GM13977 (cell line): ENCODE measurements at regions not wholly inside any gene's neighbourhood (a gene's known extent, or its start where the extent isn't known, plus 50 kb on each side); places are given as distances from the start of the nearest gene placed in this dataset.

Source experiments
- DNase-seq: peaks from one replicate; pipeline ENCODE4 v3.0.0; 2012; ENCODE audit warnings: low spot score
- in situ Hi-C: fragments of 300-500 bp; cut with MboI; formaldehyde crosslinking; loops from one replicate; pipeline ENCODE4 v1.12.0; 2022; ENCODE audit warnings: low sequenced_read_pairs, low pct_unique_long_range_greater_than_20kb, mixed read lengths, inconsistent platforms; ENCODE audit not compliant: unreplicated experiment
- TF ChIP-seq, protein P1 (sequence below): IDR thresholded peaks from 2 replicates; pipeline ENCODE4 v1.5.1; 2012; ENCODE audit warnings: mild to moderate bottlenecking, control low read depth; ENCODE audit not compliant: insufficient read depth; ENCODE audit errors: extremely low read depth, missing control alignments

DNA sequence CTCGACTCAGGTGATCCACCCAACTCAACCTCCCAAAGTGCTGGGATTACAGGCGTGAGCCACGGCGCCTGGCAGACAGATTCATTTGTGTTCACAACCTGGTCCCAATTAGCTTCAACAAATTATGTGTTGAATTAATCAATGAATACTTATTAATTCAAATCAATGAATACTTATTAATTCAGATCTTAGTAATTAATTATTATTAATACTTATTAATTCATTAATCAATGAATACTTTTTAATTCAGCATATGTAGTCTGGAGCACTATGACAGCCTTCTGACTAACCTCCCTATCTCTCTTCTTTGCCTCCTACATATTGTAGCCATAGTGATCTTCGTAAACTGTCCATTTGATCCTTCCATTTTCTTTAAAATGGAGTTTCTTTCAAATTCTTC is 56.7 kb upstream of the RBPJ start:
- in situ Hi-C loops: no loop called here
- TF ChIP-seq, protein P1, sequence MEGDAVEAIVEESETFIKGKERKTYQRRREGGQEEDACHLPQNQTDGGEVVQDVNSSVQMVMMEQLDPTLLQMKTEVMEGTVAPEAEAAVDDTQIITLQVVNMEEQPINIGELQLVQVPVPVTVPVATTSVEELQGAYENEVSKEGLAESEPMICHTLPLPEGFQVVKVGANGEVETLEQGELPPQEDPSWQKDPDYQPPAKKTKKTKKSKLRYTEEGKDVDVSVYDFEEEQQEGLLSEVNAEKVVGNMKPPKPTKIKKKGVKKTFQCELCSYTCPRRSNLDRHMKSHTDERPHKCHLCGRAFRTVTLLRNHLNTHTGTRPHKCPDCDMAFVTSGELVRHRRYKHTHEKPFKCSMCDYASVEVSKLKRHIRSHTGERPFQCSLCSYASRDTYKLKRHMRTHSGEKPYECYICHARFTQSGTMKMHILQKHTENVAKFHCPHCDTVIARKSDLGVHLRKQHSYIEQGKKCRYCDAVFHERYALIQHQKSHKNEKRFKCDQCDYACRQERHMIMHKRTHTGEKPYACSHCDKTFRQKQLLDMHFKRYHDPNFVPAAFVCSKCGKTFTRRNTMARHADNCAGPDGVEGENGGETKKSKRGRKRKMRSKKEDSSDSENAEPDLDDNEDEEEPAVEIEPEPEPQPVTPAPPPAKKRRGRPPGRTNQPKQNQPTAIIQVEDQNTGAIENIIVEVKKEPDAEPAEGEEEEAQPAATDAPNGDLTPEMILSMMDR: no peak
- no peak for DNase-seq

DNA sequence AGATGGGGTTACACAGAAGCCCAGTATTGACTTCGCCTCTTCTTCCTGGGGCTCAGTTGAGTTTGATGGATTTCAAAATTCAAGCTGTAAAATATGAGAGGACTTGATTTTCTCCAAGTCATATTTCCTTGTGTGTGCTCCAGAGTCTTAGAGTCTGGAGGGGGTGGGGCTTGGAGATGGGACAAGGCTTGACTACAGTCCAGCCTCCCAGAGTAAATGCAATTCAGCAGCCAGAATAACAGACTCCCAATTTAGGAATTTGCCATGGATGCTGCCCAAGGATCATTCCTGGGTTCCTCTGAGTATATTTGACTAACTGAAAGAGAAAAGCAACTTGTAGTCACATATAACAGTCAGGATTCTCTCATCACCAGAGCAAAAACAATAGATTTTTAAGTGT is 53.7 kb upstream of the RBPJ start:
- TF ChIP-seq, protein P1: no peak
- in situ Hi-C loops: no loop called here
- DNase-seq: no peak

DNA sequence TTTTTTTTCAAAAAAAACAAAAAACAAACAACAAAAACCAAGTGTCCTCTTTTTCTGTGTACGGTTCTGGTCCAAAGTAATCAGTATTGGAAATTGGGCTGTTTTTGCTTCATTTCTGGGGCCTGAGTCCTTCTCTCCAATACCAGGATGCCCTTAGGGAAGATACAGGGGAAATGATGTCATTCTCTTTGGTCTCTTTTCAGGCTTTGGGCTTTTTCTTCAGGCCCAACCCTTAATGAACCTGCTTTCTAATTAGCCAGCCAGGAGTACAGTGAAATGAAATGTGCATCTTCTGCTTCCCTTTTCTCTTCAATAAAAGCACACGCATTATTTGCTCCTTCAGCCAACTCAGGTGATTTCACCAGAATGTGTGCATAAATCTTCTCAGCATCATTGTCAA is 52.6 kb upstream of the RBPJ start:
- DNase-seq: no peak
- in situ Hi-C loops: no loop called here
- TF ChIP-seq, protein P1: no peak

DNA sequence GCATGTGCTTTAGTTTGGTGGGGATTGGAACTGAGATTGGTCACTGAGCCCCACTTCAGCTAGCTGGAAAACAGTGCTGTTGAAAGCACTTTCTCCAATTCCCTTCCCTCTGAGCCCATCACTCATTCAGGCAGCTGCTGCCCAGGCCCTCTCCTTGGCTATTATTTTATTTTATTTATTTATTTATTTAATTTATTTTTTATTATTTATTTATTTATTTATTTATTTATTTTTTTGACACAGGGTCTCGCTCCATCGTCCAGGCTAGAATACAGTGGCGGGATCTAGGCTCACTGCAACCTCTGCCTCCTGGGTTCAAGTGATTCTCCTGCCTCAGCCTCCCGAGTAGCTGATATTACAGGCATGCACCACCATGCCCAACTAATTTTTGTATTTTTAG is 51.8 kb upstream of the RBPJ start:
- in situ Hi-C loops: no loop called here
- TF ChIP-seq, protein P1: no peak

More for the DNA sequence above, 51.8 kb upstream of the RBPJ start:
- DNase-seq: no peak
